CD14-positive monocyte (primary cell): ENCODE measurements at regions not wholly inside any gene's neighbourhood (a gene's known extent, or its start where the extent isn't known, plus 50 kb on each side); places are given as distances from the start of the nearest gene placed in this dataset.

Source experiments
- DNase-seq, 3 donors: peaks; one replicate each; pipeline ENCODE4 v3.0.0-alpha.2; 2011 to 2022
- H2AFZ ChIP-seq: 2 replicates; pipeline ENCODE4 v1.6.0; 2012; ENCODE audit warnings: mild to moderate bottlenecking, low read depth, low read length, inconsistent platforms; ENCODE audit not compliant: insufficient read depth, poor library complexity, severe bottlenecking
- H3K27ac ChIP-seq, 2 donors: 1 replicate in 1 of 2; 2 replicates in 1 of 2; pipeline ENCODE4 v1.5.1; 2012 to 2013; ENCODE audit warnings: low read length in 2 of 2, control low read depth in 1 of 2, inconsistent platforms in 1 of 2, low read depth in 1 of 2, mild to moderate bottlenecking in 1 of 2
- H3K27me3 ChIP-seq, 2 donors: one replicate each; pipeline versions ENCODE4 v1.6.0 to v1.6.1; 2011 to 2013; ENCODE audit warnings: low read length in 2 of 2; ENCODE audit not compliant: control insufficient read depth in 2 of 2, insufficient read depth in 2 of 2
- H3K36me3 ChIP-seq, 2 donors: replicated peaks in 1 of 2; 1 replicate in 1 of 2; 2 replicates in 1 of 2; pipeline versions ENCODE4 v1.5.1 to v1.6.1; 2012 to 2013; ENCODE audit warnings: low read length in 2 of 2, control low read depth in 1 of 2, inconsistent platforms in 1 of 2, mild to moderate bottlenecking in 1 of 2; ENCODE audit not compliant: insufficient read depth in 2 of 2, control insufficient read depth in 1 of 2
- H3K4me1 ChIP-seq, 2 donors: 1 replicate in 1 of 2; 2 replicates in 1 of 2; pipeline versions ENCODE4 v1.5.1 to v1.6.1; 2012 to 2013; ENCODE audit warnings: low read length in 2 of 2, control low read depth in 1 of 2, inconsistent platforms in 1 of 2, mild to moderate bottlenecking in 1 of 2, moderate library complexity in 1 of 2; ENCODE audit not compliant: insufficient read depth in 2 of 2, control insufficient read depth in 1 of 2
- H3K4me2 ChIP-seq: replicated peaks from 2 replicates; pipeline ENCODE3; 2012; ENCODE audit warnings: low read length, moderate library complexity, mild to moderate bottlenecking; ENCODE audit not compliant: poor library complexity, severe bottlenecking; ENCODE audit errors: extremely low read depth
- H3K4me3 ChIP-seq, 3 experiments: fragments of 200-600 bp in 1 of 3; sonication (generic) in 1 of 3; replicated peaks in 1 of 3; 1 replicate in 2 of 3; 2 replicates in 1 of 3; pipeline ENCODE4 v1.5.1; 2011 to 2013; ENCODE audit warnings: low read length in 3 of 3, mild to moderate bottlenecking in 3 of 3, control low read depth in 2 of 3, low read depth in 2 of 3, inconsistent platforms in 1 of 3, moderate library complexity in 1 of 3
- H3K79me2 ChIP-seq: 2 replicates; pipeline ENCODE4 v1.6.0; 2012; ENCODE audit warnings: mild to moderate bottlenecking, control low read depth, inconsistent platforms, low read length, moderate library complexity; ENCODE audit not compliant: insufficient read depth
- H3K9ac ChIP-seq: 2 replicates; pipeline ENCODE4 v1.6.0; 2017; ENCODE audit warnings: low read length, mild to moderate bottlenecking; ENCODE audit not compliant: insufficient read depth, poor library complexity, severe bottlenecking
- H3K9me3 ChIP-seq, 2 donors: replicated peaks in 1 of 2; 1 replicate in 1 of 2; 2 replicates in 1 of 2; pipeline versions ENCODE4 v1.5.1 to v1.6.1; 2012 to 2013; ENCODE audit warnings: low read length in 2 of 2, control low read depth in 1 of 2; ENCODE audit not compliant: control insufficient read depth in 1 of 2, insufficient read depth in 1 of 2
- H4K20me1 ChIP-seq: 2 replicates; pipeline ENCODE4 v1.6.0; 2012; ENCODE audit warnings: mild to moderate bottlenecking, low read length, control low read depth, moderate library complexity; ENCODE audit not compliant: insufficient read depth
- H3K27ac Mint-ChIP-seq, 7 donors: one replicate each; pipeline ENCODE4 v1.8.0; 2020; ENCODE audit warnings: mild to moderate bottlenecking in 7 of 7, mixed read lengths in 7 of 7, moderate library complexity in 6 of 7, inconsistent platforms in 2 of 7
- H3K27me3 Mint-ChIP-seq, 3 donors: one replicate each; pipeline ENCODE4 v1.8.0; 2021 to 2022; ENCODE audit warnings: low read depth in 3 of 3, mild to moderate bottlenecking in 3 of 3, mixed read lengths in 3 of 3, moderate library complexity in 3 of 3, inconsistent platforms in 1 of 3
- H3K36me3 Mint-ChIP-seq, 2 donors: one replicate each; pipeline ENCODE4 v1.8.0; 2020; ENCODE audit warnings: mixed read lengths in 2 of 2, inconsistent platforms in 1 of 2, mild to moderate bottlenecking in 1 of 2
- H3K4me1 Mint-ChIP-seq: one replicate; pipeline ENCODE4 v1.8.0; 2020; ENCODE audit warnings: mild to moderate bottlenecking, mixed read lengths
- H3K4me3 Mint-ChIP-seq, 2 donors: one replicate each; pipeline ENCODE4 v1.8.0; 2020; ENCODE audit warnings: mild to moderate bottlenecking in 2 of 2, mixed read lengths in 2 of 2, moderate library complexity in 1 of 2
- H3K9me3 Mint-ChIP-seq, 7 donors: one replicate each; pipeline ENCODE4 v1.8.0; 2020 to 2022; ENCODE audit warnings: mixed read lengths in 7 of 7, mild to moderate bottlenecking in 6 of 7, moderate library complexity in 6 of 7, inconsistent platforms in 2 of 7
- CTCF ChIP-seq: fragments of 200-600 bp; IDR thresholded peaks from one replicate; pipeline ENCODE4 v1.8.0; 2022; ENCODE audit warnings: antibody characterized with exemption, mild to moderate bottlenecking
- WGBS: methylation state at CpG from one replicate; pipeline ENCODE4 v1.1.5; 2013; ENCODE audit warnings: missing lambda C conversion rate; ENCODE audit not compliant: insufficient coverage; 5-methylcytosine and 5-hydroxymethylcytosine counted together
- intact Hi-C, 2 donors: fragments of 100-400 bp; cut with micrococcal nuclease; formaldehyde crosslinking; loops; one replicate each; pipeline versions ENCODE4 v1.15.0 to v1.15.1; 2023

GRCh38 chr5:154138701-154139100 is 51.8 kb upstream of the GALNT10 start:
- peaks cover 0 to 3% (median 0%) of the 10 kb centered on the region in 7 donors for H3K9me3 Mint-ChIP-seq

GRCh38 chr5:154140381-154140780 is 50.2 kb upstream of the GALNT10 start:
- no peaks in the 10 kb centered on the region for H4K20me1 ChIP-seq
- intact Hi-C loops, result no loop called here
- no peaks in the 10 kb centered on the region for H3K36me3 Mint-ChIP-seq
- H3K4me1 Mint-ChIP-seq, result peaks cover 5% of the 10 kb centered on the region
- no peak overlapping the region for H3K4me2 ChIP-seq
- DNase-seq, result no peak
- H3K27ac Mint-ChIP-seq, result no peak overlapping the region
- no peak overlapping the region for H3K9ac ChIP-seq
- no peak overlapping the region for H2AFZ ChIP-seq
- no peaks in the 10 kb centered on the region for H3K36me3 ChIP-seq
- no peak overlapping the region for H3K27ac ChIP-seq
- no peak overlapping the region for H3K4me3 ChIP-seq
- H3K4me1 ChIP-seq, result peaks cover 10 to 14% of the 10 kb centered on the region in 2 donors
- peaks cover 0 to 2% (median 0%) of the 10 kb centered on the region in 7 donors for H3K9me3 Mint-ChIP-seq
- H3K79me2 ChIP-seq, result no peaks in the 10 kb centered on the region
- peaks cover 4 to 19% (median 5%) of the 10 kb centered on the region in 3 donors for H3K27me3 Mint-ChIP-seq
- no peak overlapping the region for H3K4me3 Mint-ChIP-seq
- no peak for TF ChIP-seq CTCF
- H3K9me3 ChIP-seq, result no peaks in the 10 kb centered on the region
- no peaks in the 10 kb centered on the region for H3K27me3 ChIP-seq

More at GRCh38 chr5:154138701-154139100, 51.8 kb upstream of the GALNT10 start:
- intact Hi-C loops, result no loop called here
- no peak overlapping the region for H3K9ac ChIP-seq
- no peak overlapping the region for H3K4me2 ChIP-seq
- no peaks in the 10 kb centered on the region for H3K27me3 ChIP-seq
- 85% methylated on average over 4 of the region's 4 CpGs for WGBS
- H3K4me3 ChIP-seq, result no peak overlapping the region
- no peaks in the 10 kb centered on the region for H3K9me3 ChIP-seq
- H3K4me1 ChIP-seq, result peaks cover 4% of the 10 kb centered on the region in 2 donors
- no peaks in the 10 kb centered on the region for H3K79me2 ChIP-seq
- H3K36me3 ChIP-seq, result no peaks in the 10 kb centered on the region
- no peaks in the 10 kb centered on the region for H3K36me3 Mint-ChIP-seq
- peaks cover 5 to 19% (median 14%) of the 10 kb centered on the region in 3 donors for H3K27me3 Mint-ChIP-seq
- H2AFZ ChIP-seq, result no peak overlapping the region
- no peak overlapping the region for H3K27ac ChIP-seq
- TF ChIP-seq CTCF, result no peak
- H3K27ac Mint-ChIP-seq, result no peak overlapping the region
- H4K20me1 ChIP-seq, result no peaks in the 10 kb centered on the region
- DNase-seq, result no peak
- peaks cover 3% of the 10 kb centered on the region for H3K4me1 Mint-ChIP-seq
- no peak overlapping the region for H3K4me3 Mint-ChIP-seq
